ENCODE measurements at regions not wholly inside any gene's neighbourhood (a gene's known extent, or its start where the extent isn't known, plus 50 kb on each side); places are given as distances from the start of the nearest gene placed in this dataset.
"Not testable (repeated sequence)": the region's sequence is repeated elsewhere in the genome, so short reads cannot be mapped to it uniquely, and the experiment has no call there.

- no peak for DNase-seq
Observed at GRCh38 chr6:150684161-150684560, 84.5 kb downstream of the PLEKHG1 start.

- no peak for DNase-seq
Observed at GRCh38 chr6:150684714-150685459, 85.2 kb downstream of the PLEKHG1 start.

- no peak for DNase-seq
Observed at GRCh38 chr6:150685860-150686259, 86.2 kb downstream of the PLEKHG1 start.

GRCh38 chr6:150686566-150686965, 86.9 kb downstream of the PLEKHG1 start:
- DNase-seq, result no peak

GRCh38 chr6:150687508-150687907, 87.8 kb downstream of the PLEKHG1 start:
- no peak for DNase-seq

GRCh38 chr6:150689900-150690590, 90.4 kb downstream of the PLEKHG1 start:
- no peak for DNase-seq

- DNase-seq, result no peak
Observed at GRCh38 chr6:150690681-150691080, 91.0 kb downstream of the PLEKHG1 start.

GRCh38 chr6:150691463-150691862, 91.8 kb downstream of the PLEKHG1 start:
- DNase-seq, result no peak

GRCh38 chr6:150692604-150693003, 92.9 kb downstream of the PLEKHG1 start:
- DNase-seq, result no peak

- DNase-seq, result no peak
Observed at GRCh38 chr6:150694889-150695288, 95.2 kb downstream of the PLEKHG1 start.

GRCh38 chr6:150695652-150696051, 96.0 kb downstream of the PLEKHG1 start:
- DNase-seq, result no peak

- peak; percentile 29 to 70 for DNase-seq
Observed at GRCh38 chr6:150696190-150696589, 96.5 kb downstream of the PLEKHG1 start.

- not testable (repeated sequence) for DNase-seq
Observed at GRCh38 chr6:150696918-150697317, 97.2 kb downstream of the PLEKHG1 start.

GRCh38 chr6:150697515-150697914, 97.8 kb downstream of the PLEKHG1 start:
- no peak for DNase-seq

GRCh38 chr6:150698391-150698790, 98.7 kb downstream of the PLEKHG1 start:
- DNase-seq, result no peak

GRCh38 chr6:150702675-150703074, 103.0 kb downstream of the PLEKHG1 start:
- no peak for DNase-seq

GRCh38 chr6:150704447-150705192, 104.9 kb downstream of the PLEKHG1 start:
- DNase-seq, result no peak

GRCh38 chr6:150705392-150705791, 105.7 kb downstream of the PLEKHG1 start:
- DNase-seq, result no peak

- DNase-seq, result no peak
Observed at GRCh38 chr6:150710236-150710635, 110.6 kb downstream of the PLEKHG1 start.

- no peak for DNase-seq
Observed at GRCh38 chr6:150711061-150711460, 111.4 kb downstream of the PLEKHG1 start.

GRCh38 chr6:150711584-150712504, 112.2 kb downstream of the PLEKHG1 start:
- no peak for DNase-seq

GRCh38 chr6:150712505-150713252, 113.0 kb downstream of the PLEKHG1 start:
- no peak for DNase-seq
